MCF 10A (cell line): ENCODE measurements at regions not wholly inside any gene's neighbourhood (a gene's known extent, or its start where the extent isn't known, plus 50 kb on each side); places are given as distances from the start of the nearest gene placed in this dataset.

ENCODE experiments used
- BruUV-seq: library from RNA; stranded (reverse); fragments of 400-500 nt; replicated peaks from 2 replicates; lab custom pipeline; 2021; lab: Mats Ljungman, UMichigan
- CTCF ChIA-PET: fragments of 300-600 bp; sonication (Branson Sonifier 250); formaldehyde crosslinking; extraction: SDS; loops from one replicate; lab custom pipeline; 2021; ENCODE audit warnings: antibody characterized with exemption, inconsistent platforms; lab: Yijun Ruan, JAX
- POLR2A ChIA-PET: fragments of 300-600, 350-650 bp; sonication (Branson Sonifier 250); formaldehyde crosslinking; extraction: SDS; loops from one replicate; lab custom pipeline; 2020; ENCODE audit warnings: antibody characterized with exemption, inconsistent platforms; lab: Yijun Ruan, JAX
- DNase-seq: peaks from one replicate; pipeline ENCODE4 v3.0.0-alpha.2; 2018; ENCODE audit not compliant: unreplicated experiment
- H3K27ac Mint-ChIP-seq: one replicate; pipeline ENCODE4 v1.8.0; 2022; ENCODE audit warnings: mild to moderate bottlenecking, low read depth, mixed read lengths; ENCODE audit not compliant: unreplicated experiment
- H3K27me3 Mint-ChIP-seq: one replicate; pipeline ENCODE4 v1.8.0; 2022; ENCODE audit warnings: mixed read lengths; ENCODE audit not compliant: insufficient read depth, unreplicated experiment
- H3K36me3 Mint-ChIP-seq: one replicate; pipeline ENCODE4 v1.8.0; 2022; ENCODE audit warnings: mild to moderate bottlenecking, moderate library complexity, mixed read lengths; ENCODE audit not compliant: insufficient read depth, unreplicated experiment
- H3K4me1 Mint-ChIP-seq: one replicate; pipeline ENCODE4 v1.8.0; 2022; ENCODE audit warnings: mixed read lengths; ENCODE audit not compliant: insufficient read depth, unreplicated experiment
- H3K4me3 Mint-ChIP-seq: one replicate; pipeline ENCODE4 v1.8.0; 2022; ENCODE audit warnings: mild to moderate bottlenecking, moderate library complexity, mixed read lengths; ENCODE audit not compliant: unreplicated experiment
- H3K9me3 Mint-ChIP-seq: one replicate; pipeline ENCODE4 v1.8.0; 2022; ENCODE audit warnings: mixed read lengths; ENCODE audit not compliant: unreplicated experiment
- CTCF ChIP-seq: fragments of 200-600 bp; IDR thresholded peaks from one replicate; pipeline ENCODE4 v1.8.0; 2022; ENCODE audit warnings: antibody characterized with exemption, mild to moderate bottlenecking; ENCODE audit not compliant: unreplicated experiment
- intact Hi-C: fragments of 100-400 bp; cut with micrococcal nuclease; formaldehyde crosslinking; loops from 2 replicates; pipeline ENCODE4 v1.14.1; 2022

- intact Hi-C loops: no loop called here
- TF ChIP-seq CTCF: no peak
- no peaks in the 10 kb centered on the region for H3K4me1 Mint-ChIP-seq
Measured at GRCh38 chr2:34069604-34070003, 470.5 kb upstream of the FAM98A start.

GRCh38 chr2:34050413-34050812 is 451.3 kb upstream of the FAM98A start:
- intact Hi-C loops: no loop called here
- no peaks in the 10 kb centered on the region for H3K4me1 Mint-ChIP-seq
- no peaks in the 10 kb centered on the region for H3K9me3 Mint-ChIP-seq
- CTCF ChIA-PET: interaction anchor here (0.6 kb wide), 1 partner anchor 1269 kb away, joined by 4 read pairs; no protein-coding TSS in a partner anchor
- BruUV-seq: no TSS peak
- H3K36me3 Mint-ChIP-seq: no peaks in the 10 kb centered on the region
- H3K27me3 Mint-ChIP-seq: no peaks in the 10 kb centered on the region
- POLR2A ChIA-PET: no interaction called here
- DNase-seq: no peak
- no peak overlapping the region for H3K27ac Mint-ChIP-seq
- no peak overlapping the region for H3K4me3 Mint-ChIP-seq
- TF ChIP-seq CTCF: no peak

More at GRCh38 chr2:34069604-34070003, 470.5 kb upstream of the FAM98A start:
- no peak overlapping the region for H3K4me3 Mint-ChIP-seq
- no peak for DNase-seq
- no TSS peak for BruUV-seq
- POLR2A ChIA-PET: no interaction called here
- H3K9me3 Mint-ChIP-seq: no peaks in the 10 kb centered on the region
- CTCF ChIA-PET: interaction anchor here (0.6 kb wide), 1 partner anchor 1092 kb away, joined by 3 read pairs; no protein-coding TSS in a partner anchor
- H3K27me3 Mint-ChIP-seq: no peaks in the 10 kb centered on the region
- no peaks in the 10 kb centered on the region for H3K36me3 Mint-ChIP-seq
- no peak overlapping the region for H3K27ac Mint-ChIP-seq

GRCh38 chr2:34045101-34045655 is 446.1 kb upstream of the FAM98A start:
- no peak for TF ChIP-seq CTCF
- CTCF ChIA-PET: no interaction called here
- H3K36me3 Mint-ChIP-seq: no peaks in the 10 kb centered on the region
- POLR2A ChIA-PET: no interaction called here
- intact Hi-C loops: no loop called here
- H3K9me3 Mint-ChIP-seq: peaks cover 8% of the 10 kb centered on the region
- no TSS peak for BruUV-seq
- no peak overlapping the region for H3K27ac Mint-ChIP-seq
- no peak overlapping the region for H3K4me3 Mint-ChIP-seq
- DNase-seq: no peak
- H3K27me3 Mint-ChIP-seq: no peaks in the 10 kb centered on the region
- no peaks in the 10 kb centered on the region for H3K4me1 Mint-ChIP-seq

- no peaks in the 10 kb centered on the region for H3K4me1 Mint-ChIP-seq
- intact Hi-C loops: no loop called here
- no TSS peak for BruUV-seq
Measured at GRCh38 chr2:34037886-34038285, 438.8 kb upstream of the FAM98A start.

More at GRCh38 chr2:34037886-34038285, 438.8 kb upstream of the FAM98A start:
- no peak overlapping the region for H3K4me3 Mint-ChIP-seq
- DNase-seq: no peak
- H3K36me3 Mint-ChIP-seq: no peaks in the 10 kb centered on the region
- no peaks in the 10 kb centered on the region for H3K9me3 Mint-ChIP-seq
- H3K27ac Mint-ChIP-seq: no peak overlapping the region
- H3K27me3 Mint-ChIP-seq: no peaks in the 10 kb centered on the region
- ChIA-PET POLR2A (no interaction called here), CTCF (interaction anchor here (0.6 to 1.3 kb wide), 3 partner anchors 11 to 1373 kb away, joined by 3 to 4 read pairs (median 3); no protein-coding TSS in a partner anchor)
- no peak for TF ChIP-seq CTCF
